Keratinocyte (primary cell): ENCODE measurements at regions not wholly inside any gene's neighbourhood (a gene's known extent, or its start where the extent isn't known, plus 50 kb on each side); places are given as distances from the start of the nearest gene placed in this dataset.
"Not testable (repeated sequence)": the region's sequence is repeated elsewhere in the genome, so short reads cannot be mapped to it uniquely, and the experiment has no call there.

Experiments
- DNase-seq: peaks from one replicate; pipeline ENCODE4 v3.0.0-alpha.2; 2011; ENCODE audit warnings: low read depth, missing footprints, low spot score
- FAIRE-seq: peaks from 2 replicates; lab custom pipeline; 2011; peaks lifted over from hg19 to GRCh38; lab: Jason Lieb, UNC
- H2AFZ ChIP-seq: 2 replicates; pipeline ENCODE4 v1.6.0; 2012; ENCODE audit warnings: low read length, control low read depth, inconsistent platforms; ENCODE audit not compliant: control insufficient read depth
- H3K27ac ChIP-seq: 2 replicates; pipeline ENCODE4 v1.5.1; 2011; ENCODE audit warnings: low read length; ENCODE audit not compliant: control insufficient read depth, insufficient read depth
- H3K27me3 ChIP-seq: 3 replicates; pipeline ENCODE4 v1.6.0; 2011; ENCODE audit warnings: low read length; ENCODE audit not compliant: control insufficient read depth, insufficient read depth; ENCODE audit errors: extremely low read depth
- H3K36me3 ChIP-seq, 2 experiments: 2 replicates in 1 of 2; 3 replicates in 1 of 2; pipeline ENCODE4 v1.5.1; 2011; ENCODE audit warnings: low read length in 2 of 2, mild to moderate bottlenecking in 1 of 2; ENCODE audit not compliant: control insufficient read depth in 2 of 2, insufficient read depth in 2 of 2; ENCODE audit errors: extremely low read depth in 1 of 2
- H3K4me1 ChIP-seq: 3 replicates; pipeline ENCODE4 v1.5.1; 2011; ENCODE audit warnings: low read length; ENCODE audit not compliant: control insufficient read depth, insufficient read depth; ENCODE audit errors: extremely low read depth
- H3K4me2 ChIP-seq: 3 replicates; pipeline ENCODE4 v1.6.0; 2011; ENCODE audit warnings: low read depth, low read length; ENCODE audit not compliant: control insufficient read depth, insufficient read depth; ENCODE audit errors: extremely low read depth
- H3K4me3 ChIP-seq, 3 experiments: fragments of 200-600 bp in 1 of 3; sonication (generic) in 1 of 3; 2 replicates in 2 of 3; 3 replicates in 1 of 3; pipeline ENCODE4 v1.5.1; 2011 to 2016; ENCODE audit warnings: low read length in 3 of 3, mild to moderate bottlenecking in 3 of 3, control low read depth in 2 of 3, inconsistent platforms in 1 of 3, low read depth in 1 of 3, mixed read lengths in 1 of 3, mixed run types in 1 of 3, moderate library complexity in 1 of 3; ENCODE audit not compliant: control insufficient read depth in 2 of 3, insufficient read depth in 2 of 3; ENCODE audit errors: extremely low read depth in 1 of 3
- H3K79me2 ChIP-seq: 2 replicates; pipeline ENCODE4 v1.6.0; 2012; ENCODE audit warnings: low read length; ENCODE audit not compliant: control insufficient read depth, insufficient read depth
- H3K9ac ChIP-seq: 3 replicates; pipeline ENCODE4 v1.6.0; 2011; ENCODE audit warnings: low read length; ENCODE audit not compliant: control insufficient read depth, insufficient read depth; ENCODE audit errors: extremely low read depth
- H3K9me1 ChIP-seq: 3 replicates; pipeline ENCODE4 v1.6.0; 2011; ENCODE audit warnings: low read length; ENCODE audit not compliant: control insufficient read depth, insufficient read depth; ENCODE audit errors: extremely low read depth
- H3K9me3 ChIP-seq: 2 replicates; pipeline ENCODE4 v1.5.1; 2012; ENCODE audit warnings: low read depth, low read length; ENCODE audit not compliant: control insufficient read depth
- H4K20me1 ChIP-seq: 3 replicates; pipeline ENCODE4 v1.6.0; 2011; ENCODE audit warnings: low read length; ENCODE audit not compliant: control insufficient read depth, insufficient read depth; ENCODE audit errors: extremely low read depth
- CTCF ChIP-seq, 3 experiments: IDR thresholded peaks in 1 of 3; conservative IDR thresholded peaks in 1 of 3; optimal IDR thresholded peaks in 1 of 3; 2 replicates in 2 of 3; 3 replicates in 1 of 3; pipeline versions ENCODE3 to v1.5.1; 2011; ENCODE audit warnings: low read length in 3 of 3, mild to moderate bottlenecking in 3 of 3, moderate library complexity in 2 of 3, control low read depth in 1 of 3, inconsistent platforms in 1 of 3; ENCODE audit not compliant: insufficient read depth in 2 of 3; ENCODE audit errors: extremely low read depth in 1 of 3
- EZH2 ChIP-seq: IDR thresholded peaks from one replicate; pipeline ENCODE4 v1.6.1; 2012; ENCODE audit warnings: inconsistent platforms, mild to moderate bottlenecking, low read length, moderate library complexity
- dilution Hi-C: fragments of 300-500 bp; cut with MboI; formaldehyde crosslinking; loops from one replicate; pipeline ENCODE4 v1.7.0; 2020; ENCODE audit warnings: low sequenced_read_pairs; ENCODE audit not compliant: extremely low pct_ligation_motif_present

DNA sequence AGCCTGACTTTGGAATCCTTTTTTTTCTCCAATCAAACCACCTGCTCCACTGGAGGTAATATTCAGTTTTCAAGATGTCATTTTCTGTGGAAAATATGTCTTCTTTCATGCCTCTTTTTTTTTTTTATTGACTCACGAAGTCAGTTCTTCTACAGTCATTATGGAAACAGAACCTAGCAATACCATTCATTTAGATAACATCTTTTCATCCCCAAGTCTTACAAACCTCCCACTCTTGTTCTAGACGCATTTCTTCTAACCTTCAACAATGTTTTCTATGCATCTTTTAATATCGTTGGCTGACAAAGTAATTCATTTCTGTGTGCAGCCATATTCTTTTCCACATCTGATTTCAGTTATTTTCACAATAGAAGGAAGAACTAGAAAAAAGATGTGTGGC, 474.3 kb upstream of the CCDC196 start:
- FAIRE-seq = no peak
- H3K9ac ChIP-seq = no peak overlapping the region

DNA sequence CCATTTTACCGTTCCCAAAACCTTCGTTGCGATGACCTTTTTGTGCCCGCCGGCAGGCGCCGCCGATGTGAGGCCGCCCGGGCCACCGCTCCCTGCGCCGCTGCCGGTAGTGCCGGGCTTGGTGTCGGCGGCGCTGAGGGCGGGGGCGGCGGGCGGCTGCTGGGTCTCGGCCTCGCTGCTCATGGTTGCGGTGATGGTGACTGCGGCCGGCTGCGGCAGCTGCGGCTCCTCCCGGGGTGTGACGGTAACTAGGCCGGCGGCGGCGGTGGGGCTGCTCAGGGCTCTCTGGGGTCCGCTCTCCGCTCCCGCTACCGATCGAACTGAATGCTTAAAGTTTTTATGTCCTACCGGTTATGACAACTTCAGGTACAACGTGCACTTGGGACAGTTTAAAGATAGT, 472.6 kb upstream of the CCDC196 start:
- DNase-seq, dilution Hi-C loops, H3K4me3 ChIP-seq, H3K9me1 ChIP-seq, H3K79me2 ChIP-seq, FAIRE-seq, H3K27me3 ChIP-seq, H3K27ac ChIP-seq, H3K4me2 ChIP-seq, H3K4me1 ChIP-seq, H2AFZ ChIP-seq, H3K9ac ChIP-seq, H3K9me3 ChIP-seq, H4K20me1 ChIP-seq, H3K36me3 ChIP-seq: not testable (repeated sequence)

More for the DNA sequence above, 474.3 kb upstream of the CCDC196 start:
- Histone ChIP-seq H2AFZ (no peak overlapping the region), H3K27ac (no peak overlapping the region), H3K79me2 (no peaks in the 10 kb centered on the region), H3K4me3 (no peak overlapping the region), H3K36me3 (no peaks in the 10 kb centered on the region), H4K20me1 (no peaks in the 10 kb centered on the region), H3K27me3 (no peaks in the 10 kb centered on the region), H3K4me2 (no peak overlapping the region), H3K9me3 (no peaks in the 10 kb centered on the region), H3K4me1 (no peaks in the 10 kb centered on the region), H3K9me1 (no peaks in the 10 kb centered on the region)
- DNase-seq = no peak
- dilution Hi-C loops = no loop called here
- TF ChIP-seq EZH2 (no peak), CTCF (optimal IDR thresholded peaks at IDR 0.05 in 1 of 3, IDR thresholded peaks at IDR 0.05 in 1 of 3, conservative IDR thresholded peaks at IDR 0.05 in 1 of 3; ENCODE audit: extremely low read depth in 1 of 3, insufficient read depth in 2 of 3, low read length in 3 of 3) (no peak)

DNA sequence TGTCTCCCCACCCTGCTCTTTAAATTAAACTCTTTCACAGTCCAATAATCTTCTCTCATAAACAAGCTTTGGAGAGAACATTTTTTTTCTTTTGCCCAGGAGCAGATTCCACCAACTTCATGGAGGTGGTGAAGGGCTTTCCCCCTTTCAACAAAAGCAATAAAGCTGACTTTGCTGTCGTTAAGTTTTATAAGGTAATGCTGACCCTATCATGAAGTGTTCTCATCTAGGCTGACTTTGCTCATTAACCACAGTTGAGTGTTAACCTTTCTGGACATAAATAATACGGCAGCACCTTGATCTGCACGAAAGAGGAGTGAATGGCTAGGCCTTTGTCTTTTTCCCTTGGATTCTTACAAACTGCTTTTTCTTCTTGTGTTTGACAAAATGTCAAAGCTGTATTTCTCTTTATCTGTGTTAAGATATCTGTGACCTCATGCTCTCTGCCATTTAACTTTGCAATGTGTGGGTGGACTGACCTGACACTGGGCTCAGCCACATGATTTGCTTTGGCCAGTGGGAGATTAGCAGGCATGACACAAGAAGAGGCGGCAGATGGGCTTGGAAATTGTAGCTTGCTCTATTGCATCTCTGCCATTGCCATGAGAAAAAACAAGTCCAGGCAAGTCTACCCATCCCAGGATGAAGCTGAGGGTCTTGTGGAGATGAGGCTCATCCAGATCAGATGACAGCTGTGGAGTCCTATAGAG, 470.9 kb upstream of the CCDC196 start:
- Histone ChIP-seq H4K20me1 (no peaks in the 10 kb centered on the region), H2AFZ (no peak overlapping the region), H3K27me3 (no peaks in the 10 kb centered on the region), H3K4me2 (no peak overlapping the region), H3K4me3 (no peak overlapping the region), H3K9me3 (no peaks in the 10 kb centered on the region), H3K36me3 (no peaks in the 10 kb centered on the region), H3K9me1 (no peaks in the 10 kb centered on the region), H3K27ac (no peak overlapping the region), H3K4me1 (no peaks in the 10 kb centered on the region), H3K9ac (no peak overlapping the region), H3K79me2 (no peaks in the 10 kb centered on the region)
- dilution Hi-C loops = no loop called here
- no peak for DNase-seq
- FAIRE-seq = no peak
- TF ChIP-seq CTCF (optimal IDR thresholded peaks at IDR 0.05 in 1 of 3, IDR thresholded peaks at IDR 0.05 in 1 of 3, conservative IDR thresholded peaks at IDR 0.05 in 1 of 3; ENCODE audit: extremely low read depth in 1 of 3, insufficient read depth in 2 of 3, low read length in 3 of 3) = no peak
- no peak for TF ChIP-seq EZH2
